GM12873 (cell line): ENCODE measurements at regions not wholly inside any gene's neighbourhood (a gene's known extent, or its start where the extent isn't known, plus 50 kb on each side); places are given as distances from the start of the nearest gene placed in this dataset.

Experiments used
- CTCF ChIP-seq: IDR thresholded peaks from 2 replicates; pipeline ENCODE4 v1.5.1; 2012; ENCODE audit warnings: low read depth, mild to moderate bottlenecking, moderate library complexity, low read length, control low read depth; ENCODE audit not compliant: insufficient read depth; ENCODE audit errors: missing control alignments

GRCh38 chr4:123826896-123827295 is 430.3 kb downstream of the SPRY1 start:
- TF ChIP-seq CTCF, result no peak

GRCh38 chr4:123827511-123827910 is 430.9 kb downstream of the SPRY1 start:
- no peak for TF ChIP-seq CTCF

GRCh38 chr4:123830930-123831329 is 434.3 kb downstream of the SPRY1 start:
- no peak for TF ChIP-seq CTCF

- no peak for TF ChIP-seq CTCF
Measured at GRCh38 chr4:123832173-123833026, 435.8 kb downstream of the SPRY1 start.

- TF ChIP-seq CTCF, result no peak
Measured at GRCh38 chr4:123833171-123833643, 436.6 kb downstream of the SPRY1 start.

GRCh38 chr4:123835831-123836590 is 439.4 kb downstream of the SPRY1 start:
- no peak for TF ChIP-seq CTCF
